Thyroid gland (tissue), 4 donors: ENCODE measurements at regions not wholly inside any gene's neighbourhood (a gene's known extent, or its start where the extent isn't known, plus 50 kb on each side); places are given as distances from the start of the nearest gene placed in this dataset.

ENCODE experiments used
- DNase-seq, 2 donors: peaks; one replicate each; pipeline ENCODE4 v3.0.0-alpha.2; 2019
- H3K27ac ChIP-seq, 3 donors: fragments of 200-600 bp; sonication (generic); 1 replicate in 2 of 3; 2 replicates in 1 of 3; pipeline ENCODE4 v1.5.1; 2016 to 2019; ENCODE audit warnings: mild to moderate bottlenecking in 1 of 3, moderate library complexity in 1 of 3
- H3K27me3 ChIP-seq: fragments of 200-600 bp; sonication (generic); one replicate; pipeline ENCODE4 v1.5.1; 2019
- H3K36me3 ChIP-seq, 2 donors: fragments of 200-600 bp; sonication (generic); one replicate each; pipeline ENCODE4 v1.5.1; 2016 to 2019
- H3K4me1 ChIP-seq, 2 donors: fragments of 200-600 bp; sonication (generic); one replicate each; pipeline ENCODE4 v1.5.1; 2017 to 2019
- H3K4me3 ChIP-seq, 3 donors: fragments of 200-600 bp; sonication (generic); replicated peaks in 1 of 3; 1 replicate in 2 of 3; 2 replicates in 1 of 3; pipeline ENCODE4 v1.5.1; 2016; ENCODE audit warnings: mild to moderate bottlenecking in 1 of 3
- H3K9me3 ChIP-seq: fragments of 200-600 bp; sonication (generic); one replicate; pipeline ENCODE4 v1.5.1; 2017
- CTCF ChIP-seq, 6 experiments: fragments of 200-600 bp in 3 of 6; fragments of 450-650 bp in 3 of 6; sonication (generic) in 3 of 6; IDR thresholded peaks; one replicate each; pipeline ENCODE4 v1.5.1; 2016 to 2019; ENCODE audit warnings: antibody characterized with exemption in 6 of 6, mild to moderate bottlenecking in 2 of 6, inconsistent platforms in 1 of 6, moderate library complexity in 1 of 6
- POLR2A ChIP-seq, 2 donors: fragments of 450-650 bp; IDR thresholded peaks; one replicate each; pipeline ENCODE4 v1.6.1; 2017; ENCODE audit warnings: antibody characterized with exemption in 2 of 2, mild to moderate bottlenecking in 2 of 2, moderate library complexity in 1 of 2
- WGBS, 2 donors: methylation state at CpG; one replicate each; pipeline ENCODE4 v1.1.5; 2017; 5-methylcytosine and 5-hydroxymethylcytosine counted together
- intact Hi-C: fragments of 100-400 bp; cut with DNase I; formaldehyde crosslinking; loops from one replicate; pipeline ENCODE4 v1.15.1; 2023

GRCh38 chr13:31440132-31440531 is 240.4 kb downstream of the B3GLCT start:
- Histone ChIP-seq H3K27ac (no peak overlapping the region), H3K9me3 (no peaks in the 10 kb centered on the region), H3K36me3 (no peaks in the 10 kb centered on the region), H3K4me3 (no peak overlapping the region), H3K27me3 (no peaks in the 10 kb centered on the region), H3K4me1 (no peaks in the 10 kb centered on the region)
- WGBS, 2 donors = 83 to 85% methylated on average over 2 of the region's 2 CpGs
- intact Hi-C loops = no loop called here
- TF ChIP-seq CTCF (IDR thresholded peaks at IDR 0.05) = no peak
- TF ChIP-seq POLR2A (IDR thresholded peaks at IDR 0.05) = no peak
- DNase-seq = no peak

- no peak overlapping the region for H3K4me3 ChIP-seq
- WGBS, 2 donors = 71 to 79% methylated on average over 9 of the region's 9 CpGs
- no peaks in the 10 kb centered on the region for H3K4me1 ChIP-seq
- TF ChIP-seq POLR2A (IDR thresholded peaks at IDR 0.05) (no peak), CTCF (IDR thresholded peaks at IDR 0.05) (no peak)
- no peaks in the 10 kb centered on the region for H3K27me3 ChIP-seq
- peak in 1 of 2 donors; percentile 6 for DNase-seq
- H3K36me3 ChIP-seq = no peaks in the 10 kb centered on the region
- no peaks in the 10 kb centered on the region for H3K9me3 ChIP-seq
- intact Hi-C loops = no loop called here
- no peak overlapping the region for H3K27ac ChIP-seq
Observed at GRCh38 chr13:31441800-31442510, 242.2 kb downstream of the B3GLCT start.

- H3K27ac ChIP-seq = no peak overlapping the region
- intact Hi-C loops = no loop called here
- no peaks in the 10 kb centered on the region for H3K36me3 ChIP-seq
- no peak for TF ChIP-seq POLR2A (IDR thresholded peaks at IDR 0.05)
- no peak for TF ChIP-seq CTCF (IDR thresholded peaks at IDR 0.05)
- no peak for DNase-seq
- no peak overlapping the region for H3K4me3 ChIP-seq
- H3K27me3 ChIP-seq = no peaks in the 10 kb centered on the region
- H3K4me1 ChIP-seq = no peaks in the 10 kb centered on the region
- WGBS, 2 donors = 76 to 77% methylated on average over 4 of the region's 4 CpGs
- H3K9me3 ChIP-seq = no peaks in the 10 kb centered on the region
Observed at GRCh38 chr13:31442571-31442970, 242.8 kb downstream of the B3GLCT start.

- WGBS, 2 donors = 63 to 73% methylated on average over 3 of the region's 3 CpGs
- no peak for DNase-seq
Observed at GRCh38 chr13:31444266-31444856, 244.6 kb downstream of the B3GLCT start.

More at GRCh38 chr13:31444266-31444856, 244.6 kb downstream of the B3GLCT start:
- H3K27ac ChIP-seq = no peak overlapping the region
- no peak overlapping the region for H3K4me3 ChIP-seq
- H3K27me3 ChIP-seq = no peaks in the 10 kb centered on the region
- intact Hi-C loops = no loop called here
- no peaks in the 10 kb centered on the region for H3K36me3 ChIP-seq
- TF ChIP-seq POLR2A (IDR thresholded peaks at IDR 0.05) (no peak), CTCF (IDR thresholded peaks at IDR 0.05) (no peak)
- H3K9me3 ChIP-seq = no peaks in the 10 kb centered on the region
- H3K4me1 ChIP-seq = no peaks in the 10 kb centered on the region
